ENCODE measurements at regions not wholly inside any gene's neighbourhood (a gene's known extent, or its start where the extent isn't known, plus 50 kb on each side); places are given as distances from the start of the nearest gene placed in this dataset.

DNA sequence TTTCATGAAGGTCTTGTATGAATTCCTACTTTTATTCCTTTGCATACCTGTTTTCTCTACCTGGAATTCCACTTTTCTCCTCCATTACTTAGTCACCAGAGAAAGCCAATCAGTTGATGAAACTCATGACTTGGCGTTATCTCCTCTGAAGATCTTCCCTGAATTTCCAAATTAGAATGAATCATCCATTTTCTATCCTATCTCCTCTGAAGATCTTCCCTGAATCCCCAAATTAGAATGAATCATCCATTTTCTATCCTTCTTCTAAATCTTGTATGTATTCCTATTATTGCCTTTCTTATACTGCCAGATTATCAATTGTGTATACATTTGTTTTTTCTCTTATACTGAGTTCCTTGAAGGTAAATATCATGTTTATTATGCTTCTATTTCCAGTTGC, 440.4 kb downstream of the CCDC85A start:
- DNase-seq: no peak

- DNase-seq: no peak
Measured at GRCh38 chr2:56626927-56627326, 443.1 kb downstream of the CCDC85A start.

- DNase-seq: no peak
Measured at GRCh38 chr2:56630286-56630685, 446.5 kb downstream of the CCDC85A start.

- no peak for DNase-seq
Measured at GRCh38 chr2:56647997-56648396, 464.2 kb downstream of the CCDC85A start.

DNA sequence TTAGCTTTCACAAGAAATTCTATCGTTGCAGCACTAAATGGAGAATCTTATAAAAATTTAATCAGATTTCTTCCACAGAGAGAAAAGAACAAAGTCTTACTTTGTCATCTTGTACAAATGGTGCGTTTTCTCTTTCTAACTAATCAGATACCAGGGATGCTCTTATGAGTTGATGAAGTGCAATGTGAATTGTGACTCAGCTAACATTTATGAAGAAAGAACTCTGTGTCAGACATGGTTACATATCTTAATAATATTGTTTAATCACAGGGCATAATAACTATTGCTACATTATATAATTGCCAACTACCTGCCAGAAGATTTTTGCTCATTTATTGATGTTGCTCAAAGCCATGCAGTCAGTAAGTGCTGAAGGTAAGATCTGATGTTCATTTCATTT, 465.0 kb downstream of the CCDC85A start:
- DNase-seq: no peak

- DNase-seq: no peak
Measured at GRCh38 chr2:56654936-56655335, 471.1 kb downstream of the CCDC85A start.

- DNase-seq: no peak
Measured at GRCh38 chr2:56656826-56657225, 473.0 kb downstream of the CCDC85A start.

DNA sequence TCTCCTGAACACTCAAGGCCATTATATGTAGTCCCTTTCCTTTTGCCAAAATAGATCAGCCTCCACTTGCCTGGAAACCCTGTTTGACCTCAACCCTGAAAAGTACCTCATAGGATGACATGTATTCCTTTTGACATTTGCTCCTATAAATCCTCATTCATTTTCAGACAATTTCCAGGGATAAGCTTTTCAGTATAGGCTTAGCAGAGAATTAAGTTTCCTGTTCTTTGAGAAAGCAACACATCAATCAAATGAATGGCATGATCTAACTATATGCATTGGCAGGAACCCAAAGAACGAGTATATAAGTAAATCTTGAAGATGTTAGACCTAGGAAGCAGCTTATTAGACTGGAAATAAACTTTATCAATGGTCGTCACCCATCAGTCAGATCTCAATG, 483.0 kb downstream of the CCDC85A start:
- DNase-seq: no peak

- no peak for DNase-seq
Measured at GRCh38 chr2:56671973-56672569, 488.3 kb downstream of the CCDC85A start.

DNA sequence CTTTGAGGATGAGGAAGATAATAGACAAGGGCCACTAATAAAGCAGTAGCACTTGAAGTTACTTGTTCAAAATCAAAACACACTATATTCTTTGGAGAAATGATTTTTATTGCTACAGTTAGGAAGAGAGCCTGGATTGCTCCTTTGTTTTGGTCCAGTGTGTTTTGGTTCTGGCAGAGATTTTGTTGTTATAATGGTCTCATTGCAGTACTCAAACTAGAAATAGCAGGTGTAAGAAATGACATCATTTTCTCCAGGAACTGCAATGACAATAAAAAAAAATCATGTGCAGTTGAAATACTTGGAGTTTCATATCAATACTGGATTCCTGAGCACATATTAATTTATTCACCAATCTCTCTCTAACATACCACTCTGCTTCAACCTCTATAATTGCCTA, 490.3 kb downstream of the CCDC85A start:
- no peak for DNase-seq

- DNase-seq: no peak
Measured at GRCh38 chr2:56676966-56677365, 493.2 kb downstream of the CCDC85A start.

DNA sequence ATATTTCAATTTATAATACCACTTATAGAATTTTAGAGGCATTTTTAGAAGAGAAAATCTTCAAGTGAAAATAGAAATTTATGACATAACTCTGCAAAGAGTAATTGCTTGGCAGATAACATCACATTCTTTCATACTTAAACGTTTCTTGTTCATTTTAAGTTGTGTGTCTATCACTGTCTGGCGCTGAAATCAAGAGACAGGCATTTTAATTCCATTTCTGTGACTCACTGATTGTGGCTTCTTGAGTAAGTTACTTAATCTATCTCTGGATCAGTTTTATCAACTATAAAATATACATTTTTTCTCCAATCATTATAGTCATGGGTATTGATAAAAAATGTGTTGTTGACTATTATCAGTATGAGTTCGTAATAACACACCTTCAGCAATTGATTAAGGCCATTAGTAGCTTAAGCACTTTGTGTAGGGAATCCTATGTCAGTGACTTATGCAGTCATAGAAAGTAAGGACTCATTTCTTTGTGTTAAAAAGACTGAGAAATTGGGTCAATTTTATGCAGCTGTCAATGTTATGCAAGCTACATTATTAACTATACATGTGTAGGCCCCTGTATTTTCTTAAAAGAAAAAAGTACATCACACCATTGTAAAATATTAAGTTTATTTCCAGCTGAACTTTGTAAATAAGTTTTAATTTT, 497.3 kb downstream of the CCDC85A start:
- no peak for DNase-seq

- DNase-seq: no peak
Measured at GRCh38 chr2:56681659-56682396, 498.0 kb downstream of the CCDC85A start.

- no peak for DNase-seq
Measured at GRCh38 chr2:56682397-56682760, 498.6 kb downstream of the CCDC85A start.

DNA sequence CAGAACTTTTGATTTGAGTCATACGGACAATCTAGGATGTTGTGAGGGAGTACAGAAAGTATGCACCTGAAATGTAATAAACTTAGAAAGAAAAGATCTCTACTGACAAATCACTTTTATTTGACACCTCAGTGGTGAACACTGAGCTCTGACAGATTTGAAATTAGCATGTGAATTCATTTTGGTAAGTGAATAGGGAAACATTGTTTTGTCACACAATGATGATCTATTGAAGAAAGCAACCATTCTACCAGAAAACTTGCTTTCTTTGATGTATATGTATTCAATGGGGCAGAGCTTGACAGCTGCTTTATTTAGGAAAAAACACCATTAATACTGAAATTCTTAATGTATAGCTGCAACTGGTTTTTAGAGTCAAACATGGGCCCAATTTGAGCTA, 500.5 kb downstream of the CCDC85A start:
- no peak for DNase-seq

GRCh38 chr2:56685205-56685604, 501.4 kb downstream of the CCDC85A start:
- no peak for DNase-seq

DNA sequence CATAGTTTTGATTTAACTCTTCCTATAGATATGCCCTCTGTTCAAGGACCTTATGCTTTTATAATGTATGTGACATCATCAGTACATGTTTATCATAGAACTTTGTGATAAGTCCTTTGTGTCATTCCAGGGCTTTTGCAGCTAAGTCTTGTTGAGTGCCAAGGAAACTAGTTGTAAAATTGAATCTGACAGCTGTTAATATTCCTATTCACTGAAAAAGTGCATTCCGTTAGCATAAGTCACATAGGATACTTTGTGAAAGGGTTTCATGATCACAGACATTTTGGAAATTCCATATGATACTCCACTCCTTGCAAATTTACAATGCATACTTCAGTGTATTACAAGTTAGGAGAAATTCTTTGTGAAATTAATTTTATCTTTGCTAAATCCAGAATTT, 503.4 kb downstream of the CCDC85A start:
- DNase-seq: no peak

DNA sequence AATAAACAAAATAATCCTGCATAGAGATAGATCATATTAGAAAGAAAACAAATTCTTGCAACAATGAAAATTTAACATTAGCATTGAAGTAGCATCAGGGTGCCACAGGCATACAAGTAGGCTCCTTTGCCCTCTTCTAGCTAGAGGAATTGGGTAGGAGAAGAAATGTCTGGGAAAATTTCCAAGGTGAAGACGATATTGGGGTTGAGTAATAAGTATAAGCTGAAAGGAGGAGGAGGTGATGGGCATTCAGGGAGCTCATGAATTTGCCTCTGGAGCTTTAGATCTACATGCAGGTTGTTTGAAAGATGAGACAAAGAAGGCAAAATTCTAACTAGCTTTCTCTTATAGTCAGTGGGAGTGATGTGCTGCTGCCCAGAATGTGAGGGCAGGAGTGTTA, 504.9 kb downstream of the CCDC85A start:
- no peak for DNase-seq

GRCh38 chr2:56693501-56693900, 509.7 kb downstream of the CCDC85A start:
- no peak for DNase-seq

- no peak for DNase-seq
Measured at GRCh38 chr2:56703001-56703400, 519.2 kb downstream of the CCDC85A start.

GRCh38 chr2:56705713-56706112, 521.9 kb downstream of the CCDC85A start:
- DNase-seq: no peak

DNA sequence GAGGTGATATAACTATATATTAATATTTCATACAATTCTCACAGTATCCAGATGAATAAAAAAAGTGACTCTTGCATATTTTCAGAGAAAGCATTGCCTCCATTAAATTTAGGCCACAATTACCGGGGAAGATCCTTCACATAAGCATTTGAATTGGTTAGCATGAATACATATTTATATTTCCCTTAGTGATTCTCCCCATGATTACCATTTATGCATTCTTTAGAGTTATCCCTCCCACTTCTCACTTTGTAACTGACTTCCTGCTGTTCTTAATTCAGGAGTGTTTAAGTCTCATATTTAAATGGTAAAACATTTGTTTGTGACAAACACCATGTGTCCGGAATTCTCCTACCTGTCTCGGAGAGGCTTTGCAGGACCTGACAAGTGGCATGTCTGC, 523.4 kb downstream of the CCDC85A start:
- DNase-seq: no peak

DNA sequence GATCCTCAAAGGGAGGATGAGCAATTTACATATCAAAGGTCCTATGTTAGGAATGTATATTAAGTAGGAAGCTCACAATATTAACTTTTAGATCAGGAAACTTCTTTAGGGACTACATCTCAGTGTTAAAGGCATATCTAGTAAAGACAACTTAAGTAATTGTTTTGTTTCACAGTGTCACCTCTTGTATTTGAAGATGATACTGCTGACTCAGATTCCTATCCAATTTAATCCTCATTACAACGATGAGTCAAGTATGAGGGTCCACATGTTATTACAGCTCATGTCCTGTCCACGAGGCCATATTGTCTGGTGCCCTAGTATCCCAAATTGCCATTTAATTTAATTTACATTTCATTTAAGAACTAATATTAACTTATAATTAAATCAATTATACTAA, 523.9 kb downstream of the CCDC85A start:
- DNase-seq: no peak

- DNase-seq: no peak
Measured at GRCh38 chr2:56709181-56709580, 525.4 kb downstream of the CCDC85A start.
